MM.1S (cell line): ENCODE measurements at regions not wholly inside any gene's neighbourhood (a gene's known extent, or its start where the extent isn't known, plus 50 kb on each side); places are given as distances from the start of the nearest gene placed in this dataset.

ENCODE experiments used
- EZH2 ChIP-seq: fragments of 300-600 bp; sonication (generic); optimal IDR thresholded peaks from 2 replicates; pipeline ENCODE3; 2017; ENCODE audit warnings: low read depth, mild to moderate bottlenecking, antibody characterized with exemption, low read length, mixed read lengths
- TF ChIP-seq, protein P1 (sequence below): fragments of 300-600 bp; sonication (generic); IDR thresholded peaks from 2 replicates; pipeline ENCODE4 v1.5.1; 2016; ENCODE audit warnings: antibody characterized with exemption, low read length, mixed read lengths

DNA sequence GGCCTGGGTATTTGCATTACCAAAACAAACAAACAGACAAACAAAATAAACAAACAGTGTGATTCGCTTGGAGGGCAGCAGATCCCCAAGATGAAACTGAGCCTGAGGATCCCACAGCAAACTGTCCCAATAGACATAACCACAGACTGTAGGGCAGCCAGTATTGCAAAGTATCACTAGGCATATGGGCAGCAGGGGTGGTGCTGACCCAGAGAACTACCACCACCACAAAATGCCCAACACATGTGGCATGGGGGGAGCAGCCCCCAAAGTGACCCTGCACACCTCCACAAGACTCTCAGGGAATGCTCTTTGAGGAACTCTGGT lies 330.1 kb downstream of the CYRIA start:
- no peak for TF ChIP-seq EZH2
- TF ChIP-seq, protein P1, sequence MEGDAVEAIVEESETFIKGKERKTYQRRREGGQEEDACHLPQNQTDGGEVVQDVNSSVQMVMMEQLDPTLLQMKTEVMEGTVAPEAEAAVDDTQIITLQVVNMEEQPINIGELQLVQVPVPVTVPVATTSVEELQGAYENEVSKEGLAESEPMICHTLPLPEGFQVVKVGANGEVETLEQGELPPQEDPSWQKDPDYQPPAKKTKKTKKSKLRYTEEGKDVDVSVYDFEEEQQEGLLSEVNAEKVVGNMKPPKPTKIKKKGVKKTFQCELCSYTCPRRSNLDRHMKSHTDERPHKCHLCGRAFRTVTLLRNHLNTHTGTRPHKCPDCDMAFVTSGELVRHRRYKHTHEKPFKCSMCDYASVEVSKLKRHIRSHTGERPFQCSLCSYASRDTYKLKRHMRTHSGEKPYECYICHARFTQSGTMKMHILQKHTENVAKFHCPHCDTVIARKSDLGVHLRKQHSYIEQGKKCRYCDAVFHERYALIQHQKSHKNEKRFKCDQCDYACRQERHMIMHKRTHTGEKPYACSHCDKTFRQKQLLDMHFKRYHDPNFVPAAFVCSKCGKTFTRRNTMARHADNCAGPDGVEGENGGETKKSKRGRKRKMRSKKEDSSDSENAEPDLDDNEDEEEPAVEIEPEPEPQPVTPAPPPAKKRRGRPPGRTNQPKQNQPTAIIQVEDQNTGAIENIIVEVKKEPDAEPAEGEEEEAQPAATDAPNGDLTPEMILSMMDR = no peak
